ENCODE measurements at regions not wholly inside any gene's neighbourhood (a gene's known extent, or its start where the extent isn't known, plus 50 kb on each side); places are given as distances from the start of the nearest gene placed in this dataset.

DNA sequence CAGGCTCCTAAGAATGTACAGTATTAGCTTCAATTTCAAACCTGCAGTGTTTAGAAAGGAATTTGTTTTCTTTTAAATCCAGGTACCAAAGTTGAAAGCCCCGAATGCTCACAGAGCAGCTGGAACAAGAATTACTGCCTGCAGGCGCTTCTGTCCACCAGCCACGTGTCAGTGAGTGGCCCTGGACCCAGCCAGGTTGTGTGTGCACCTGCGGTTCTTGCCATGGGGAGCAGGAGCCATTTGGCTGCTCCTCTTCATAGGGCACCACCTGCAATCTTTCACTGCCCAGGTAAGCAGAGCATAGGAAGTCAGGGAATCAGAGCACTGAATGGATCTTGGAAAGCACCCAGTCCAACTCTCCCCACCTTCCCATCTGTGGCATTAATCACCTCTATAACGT is 79.5 kb upstream of the PIP5K1B start:
- DNase-seq (ENCODE audit: low read depth) (no peak), FAIRE-seq (no peak)
- no peak for TF ChIP-seq CTCF (IDR thresholded peaks at IDR 0.05; ENCODE audit: insufficient read depth, low read length, severe bottlenecking)
- H3K36me3 ChIP-seq (ENCODE audit: control insufficient read depth, insufficient read depth, low read length) = no peaks in the 10 kb centered on the region
- H3K4me3 ChIP-seq (ENCODE audit: low read depth, low read length) = no peak overlapping the region
- no peaks in the 10 kb centered on the region for H3K27me3 ChIP-seq (ENCODE audit: control insufficient read depth, insufficient read depth, low read length)

DNA sequence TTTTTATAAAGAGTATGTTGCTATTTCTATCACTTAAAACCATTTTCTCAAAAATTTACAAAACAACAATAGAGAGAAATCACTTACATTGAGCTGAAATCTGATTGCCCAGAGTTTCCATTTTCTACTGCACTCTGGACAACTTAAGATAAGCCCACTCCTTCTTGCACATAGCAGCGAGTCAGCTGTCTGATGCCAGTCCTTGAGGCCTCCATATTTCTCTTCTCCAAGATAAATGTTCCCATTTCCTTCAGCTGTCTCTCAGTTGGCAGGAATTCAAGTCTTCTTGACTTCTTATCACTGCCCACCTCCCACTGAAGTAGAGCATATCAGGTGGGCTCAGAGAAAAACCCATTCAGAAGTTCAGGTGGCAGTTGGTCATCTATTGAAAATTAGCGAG is 78.5 kb upstream of the PIP5K1B start:
- FAIRE-seq = no peak

DNA sequence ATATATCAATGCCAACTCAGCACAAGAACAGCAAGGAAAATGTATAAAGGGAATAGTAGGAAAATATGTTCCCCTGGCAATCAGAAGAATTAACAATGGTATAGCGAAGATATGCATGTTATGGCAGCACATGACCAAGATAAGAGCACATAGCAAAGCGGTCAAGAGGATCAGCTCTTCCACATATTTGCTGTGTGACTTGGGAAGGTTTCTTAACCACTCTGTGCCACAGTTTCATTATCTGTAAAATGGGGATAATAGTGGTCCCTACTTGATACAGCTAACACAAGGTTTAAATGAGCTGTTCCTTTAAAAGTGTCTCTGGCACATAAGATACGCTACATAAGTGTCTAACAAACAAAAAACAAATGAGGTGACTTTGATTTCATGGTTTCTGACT is 77.9 kb upstream of the PIP5K1B start:
- no peak for FAIRE-seq
- H3K27me3 ChIP-seq (ENCODE audit: control insufficient read depth, insufficient read depth, low read length) = no peaks in the 10 kb centered on the region
- DNase-seq (ENCODE audit: low read depth) = no peak
- no peaks in the 10 kb centered on the region for H3K36me3 ChIP-seq (ENCODE audit: control insufficient read depth, insufficient read depth, low read length)
- TF ChIP-seq CTCF (IDR thresholded peaks at IDR 0.05; ENCODE audit: insufficient read depth, low read length, severe bottlenecking) = no peak
- no peak overlapping the region for H3K4me3 ChIP-seq (ENCODE audit: low read depth, low read length)

More for the DNA sequence above, 78.5 kb upstream of the PIP5K1B start:
- Histone ChIP-seq H3K4me3 (ENCODE audit: low read depth, low read length) (no peak overlapping the region), H3K27me3 (ENCODE audit: control insufficient read depth, insufficient read depth, low read length) (no peaks in the 10 kb centered on the region), H3K36me3 (ENCODE audit: control insufficient read depth, insufficient read depth, low read length) (no peaks in the 10 kb centered on the region)
- DNase-seq (ENCODE audit: low read depth) = no peak
- no peak for TF ChIP-seq CTCF (IDR thresholded peaks at IDR 0.05; ENCODE audit: insufficient read depth, low read length, severe bottlenecking)

DNA sequence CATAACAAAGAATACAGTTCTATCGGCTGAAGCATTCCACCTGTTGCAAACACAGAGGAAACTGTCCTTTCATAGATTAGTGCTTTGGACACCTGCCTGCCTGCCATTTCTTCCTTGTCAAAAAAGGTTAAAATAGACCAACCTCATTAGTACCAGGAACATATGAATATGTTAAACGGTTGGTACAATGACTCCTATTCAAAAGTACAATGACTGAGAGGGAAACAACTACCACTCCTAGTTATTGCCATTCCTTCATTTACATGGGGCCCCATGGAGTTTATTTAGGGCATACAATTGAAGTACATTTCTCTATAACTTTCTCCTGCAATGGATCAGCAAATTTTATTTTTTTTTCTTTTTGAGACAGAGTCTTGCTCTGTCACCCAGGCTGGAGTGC is 77.4 kb upstream of the PIP5K1B start:
- FAIRE-seq (no peak), DNase-seq (ENCODE audit: low read depth) (no peak)
- Histone ChIP-seq H3K27me3 (ENCODE audit: control insufficient read depth, insufficient read depth, low read length) (no peaks in the 10 kb centered on the region), H3K36me3 (ENCODE audit: control insufficient read depth, insufficient read depth, low read length) (no peaks in the 10 kb centered on the region), H3K4me3 (ENCODE audit: low read depth, low read length) (no peak overlapping the region)
- no peak for TF ChIP-seq CTCF (IDR thresholded peaks at IDR 0.05; ENCODE audit: insufficient read depth, low read length, severe bottlenecking)

DNA sequence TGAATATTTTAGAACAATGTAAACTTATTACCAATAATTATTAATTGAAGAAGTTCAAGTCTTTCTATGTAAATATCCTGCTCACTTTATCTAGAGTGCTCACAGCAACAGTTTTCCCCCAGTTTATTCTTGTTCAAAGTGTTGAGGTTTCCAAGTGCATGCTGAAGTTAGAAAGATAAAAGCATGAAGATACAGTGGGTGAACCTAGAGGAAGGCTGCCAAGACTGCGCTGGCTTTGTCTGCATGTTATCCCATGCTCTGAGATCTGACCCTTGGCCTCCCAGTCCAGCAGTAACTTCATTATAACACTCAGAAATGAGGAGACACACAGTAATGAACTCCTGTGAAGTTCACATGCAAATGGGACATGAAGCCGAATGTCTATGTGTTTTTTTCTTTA is 76.0 kb upstream of the PIP5K1B start:
- Histone ChIP-seq H3K27me3 (ENCODE audit: control insufficient read depth, insufficient read depth, low read length) (no peaks in the 10 kb centered on the region), H3K4me3 (ENCODE audit: low read depth, low read length) (no peak overlapping the region), H3K36me3 (ENCODE audit: control insufficient read depth, insufficient read depth, low read length) (no peaks in the 10 kb centered on the region)
- DNase-seq (ENCODE audit: low read depth) = no peak
- FAIRE-seq = no peak
- TF ChIP-seq CTCF (IDR thresholded peaks at IDR 0.05; ENCODE audit: insufficient read depth, low read length, severe bottlenecking) = no peak

GRCh38 chr9:68631811-68632210 is 73.2 kb upstream of the PIP5K1B start:
- DNase-seq (ENCODE audit: low read depth) (no peak), FAIRE-seq (no peak)
- H3K4me3 ChIP-seq (ENCODE audit: low read depth, low read length) = no peak overlapping the region
- no peak for TF ChIP-seq CTCF (IDR thresholded peaks at IDR 0.05; ENCODE audit: insufficient read depth, low read length, severe bottlenecking)
- no peaks in the 10 kb centered on the region for H3K36me3 ChIP-seq (ENCODE audit: control insufficient read depth, insufficient read depth, low read length)
- no peaks in the 10 kb centered on the region for H3K27me3 ChIP-seq (ENCODE audit: control insufficient read depth, insufficient read depth, low read length)

Data from bronchial epithelial cell (primary cell).